ENCODE measurements at regions not wholly inside any gene's neighbourhood (a gene's known extent, or its start where the extent isn't known, plus 50 kb on each side); places are given as distances from the start of the nearest gene placed in this dataset.

DNA sequence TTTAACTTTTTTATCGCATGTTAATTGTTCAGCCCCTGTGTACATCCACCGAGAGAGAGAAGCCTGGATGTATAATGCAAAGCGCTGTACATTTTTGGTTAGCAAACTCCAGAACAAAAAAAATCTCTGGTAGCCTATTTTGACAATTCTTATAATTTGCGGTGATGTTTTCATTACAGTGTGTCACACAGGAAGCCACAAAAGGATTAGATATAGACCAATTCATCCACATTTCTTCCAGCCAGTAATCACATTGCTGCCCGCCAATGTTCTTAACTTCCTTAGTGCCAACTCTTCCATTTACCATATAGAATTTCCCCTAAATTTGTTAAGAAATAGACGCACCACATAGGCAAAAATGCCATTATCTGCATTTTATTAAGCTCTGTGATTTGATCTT, 435.6 kb downstream of the EFNA5 start:
- TF ChIP-seq, protein P1, sequence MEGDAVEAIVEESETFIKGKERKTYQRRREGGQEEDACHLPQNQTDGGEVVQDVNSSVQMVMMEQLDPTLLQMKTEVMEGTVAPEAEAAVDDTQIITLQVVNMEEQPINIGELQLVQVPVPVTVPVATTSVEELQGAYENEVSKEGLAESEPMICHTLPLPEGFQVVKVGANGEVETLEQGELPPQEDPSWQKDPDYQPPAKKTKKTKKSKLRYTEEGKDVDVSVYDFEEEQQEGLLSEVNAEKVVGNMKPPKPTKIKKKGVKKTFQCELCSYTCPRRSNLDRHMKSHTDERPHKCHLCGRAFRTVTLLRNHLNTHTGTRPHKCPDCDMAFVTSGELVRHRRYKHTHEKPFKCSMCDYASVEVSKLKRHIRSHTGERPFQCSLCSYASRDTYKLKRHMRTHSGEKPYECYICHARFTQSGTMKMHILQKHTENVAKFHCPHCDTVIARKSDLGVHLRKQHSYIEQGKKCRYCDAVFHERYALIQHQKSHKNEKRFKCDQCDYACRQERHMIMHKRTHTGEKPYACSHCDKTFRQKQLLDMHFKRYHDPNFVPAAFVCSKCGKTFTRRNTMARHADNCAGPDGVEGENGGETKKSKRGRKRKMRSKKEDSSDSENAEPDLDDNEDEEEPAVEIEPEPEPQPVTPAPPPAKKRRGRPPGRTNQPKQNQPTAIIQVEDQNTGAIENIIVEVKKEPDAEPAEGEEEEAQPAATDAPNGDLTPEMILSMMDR (IDR thresholded peaks at IDR 0.05; ENCODE audit: low read depth, low read length, missing input control) = no peak
- TF ChIP-seq, protein P2, sequence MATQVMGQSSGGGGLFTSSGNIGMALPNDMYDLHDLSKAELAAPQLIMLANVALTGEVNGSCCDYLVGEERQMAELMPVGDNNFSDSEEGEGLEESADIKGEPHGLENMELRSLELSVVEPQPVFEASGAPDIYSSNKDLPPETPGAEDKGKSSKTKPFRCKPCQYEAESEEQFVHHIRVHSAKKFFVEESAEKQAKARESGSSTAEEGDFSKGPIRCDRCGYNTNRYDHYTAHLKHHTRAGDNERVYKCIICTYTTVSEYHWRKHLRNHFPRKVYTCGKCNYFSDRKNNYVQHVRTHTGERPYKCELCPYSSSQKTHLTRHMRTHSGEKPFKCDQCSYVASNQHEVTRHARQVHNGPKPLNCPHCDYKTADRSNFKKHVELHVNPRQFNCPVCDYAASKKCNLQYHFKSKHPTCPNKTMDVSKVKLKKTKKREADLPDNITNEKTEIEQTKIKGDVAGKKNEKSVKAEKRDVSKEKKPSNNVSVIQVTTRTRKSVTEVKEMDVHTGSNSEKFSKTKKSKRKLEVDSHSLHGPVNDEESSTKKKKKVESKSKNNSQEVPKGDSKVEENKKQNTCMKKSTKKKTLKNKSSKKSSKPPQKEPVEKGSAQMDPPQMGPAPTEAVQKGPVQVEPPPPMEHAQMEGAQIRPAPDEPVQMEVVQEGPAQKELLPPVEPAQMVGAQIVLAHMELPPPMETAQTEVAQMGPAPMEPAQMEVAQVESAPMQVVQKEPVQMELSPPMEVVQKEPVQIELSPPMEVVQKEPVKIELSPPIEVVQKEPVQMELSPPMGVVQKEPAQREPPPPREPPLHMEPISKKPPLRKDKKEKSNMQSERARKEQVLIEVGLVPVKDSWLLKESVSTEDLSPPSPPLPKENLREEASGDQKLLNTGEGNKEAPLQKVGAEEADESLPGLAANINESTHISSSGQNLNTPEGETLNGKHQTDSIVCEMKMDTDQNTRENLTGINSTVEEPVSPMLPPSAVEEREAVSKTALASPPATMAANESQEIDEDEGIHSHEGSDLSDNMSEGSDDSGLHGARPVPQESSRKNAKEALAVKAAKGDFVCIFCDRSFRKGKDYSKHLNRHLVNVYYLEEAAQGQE (IDR thresholded peaks at IDR 0.05) = no peak
- TF ChIP-seq TAF1 (conservative IDR thresholded peaks at IDR 0.05) (no peak), GABPA (IDR thresholded peaks at IDR 0.05 in 1 of 2, conservative IDR thresholded peaks at IDR 0.05 in 1 of 2) (no peak), FOXA1 (IDR thresholded peaks at IDR 0.05) (no peak), SP1 (IDR thresholded peaks at IDR 0.05) (no peak), RXRA (IDR thresholded peaks at IDR 0.05) (no peak), HNF4A (conservative IDR thresholded peaks at IDR 0.05) (no peak), YY1 (IDR thresholded peaks at IDR 0.05) (no peak), FOXA2 (IDR thresholded peaks at IDR 0.05) (no peak), JUND (IDR thresholded peaks at IDR 0.05) (no peak)
- TF ChIP-seq, protein P3, sequence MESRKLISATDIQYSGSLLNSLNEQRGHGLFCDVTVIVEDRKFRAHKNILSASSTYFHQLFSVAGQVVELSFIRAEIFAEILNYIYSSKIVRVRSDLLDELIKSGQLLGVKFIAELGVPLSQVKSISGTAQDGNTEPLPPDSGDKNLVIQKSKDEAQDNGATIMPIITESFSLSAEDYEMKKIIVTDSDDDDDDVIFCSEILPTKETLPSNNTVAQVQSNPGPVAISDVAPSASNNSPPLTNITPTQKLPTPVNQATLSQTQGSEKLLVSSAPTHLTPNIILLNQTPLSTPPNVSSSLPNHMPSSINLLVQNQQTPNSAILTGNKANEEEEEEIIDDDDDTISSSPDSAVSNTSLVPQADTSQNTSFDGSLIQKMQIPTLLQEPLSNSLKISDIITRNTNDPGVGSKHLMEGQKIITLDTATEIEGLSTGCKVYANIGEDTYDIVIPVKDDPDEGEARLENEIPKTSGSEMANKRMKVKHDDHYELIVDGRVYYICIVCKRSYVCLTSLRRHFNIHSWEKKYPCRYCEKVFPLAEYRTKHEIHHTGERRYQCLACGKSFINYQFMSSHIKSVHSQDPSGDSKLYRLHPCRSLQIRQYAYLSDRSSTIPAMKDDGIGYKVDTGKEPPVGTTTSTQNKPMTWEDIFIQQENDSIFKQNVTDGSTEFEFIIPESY (IDR thresholded peaks at IDR 0.05) = no peak
- TF ChIP-seq, protein P4, sequence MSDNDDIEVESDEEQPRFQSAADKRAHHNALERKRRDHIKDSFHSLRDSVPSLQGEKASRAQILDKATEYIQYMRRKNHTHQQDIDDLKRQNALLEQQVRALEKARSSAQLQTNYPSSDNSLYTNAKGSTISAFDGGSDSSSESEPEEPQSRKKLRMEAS (IDR thresholded peaks at IDR 0.05) = no peak

All from liver (tissue), 3 donors.